Transverse colon (tissue), 3 donors: ENCODE measurements at regions not wholly inside any gene's neighbourhood (a gene's known extent, or its start where the extent isn't known, plus 50 kb on each side); places are given as distances from the start of the nearest gene placed in this dataset.

Experiments
- EP300 ChIP-seq: sonication (generic); formaldehyde crosslinking; IDR thresholded peaks from one replicate; pipeline ENCODE4 v1.6.1; 2017; ENCODE audit warnings: antibody characterized with exemption, low read depth
- POLR2A ChIP-seq: fragments of 450-650 bp; IDR thresholded peaks from one replicate; pipeline ENCODE4 v1.6.1; 2016; ENCODE audit warnings: antibody characterized with exemption, mild to moderate bottlenecking, moderate library complexity
- TF ChIP-seq, protein P1 (sequence below), 5 experiments: fragments of 200-600 bp in 3 of 5; fragments of 450-650 bp in 2 of 5; sonication (generic) in 3 of 5; IDR thresholded peaks; 1 replicate in 2 of 5; 2 replicates in 3 of 5; pipeline ENCODE4 v1.5.1; 2016 to 2017; ENCODE audit warnings: antibody characterized with exemption in 5 of 5, inconsistent platforms in 3 of 5, mild to moderate bottlenecking in 2 of 5, moderate library complexity in 1 of 5

DNA sequence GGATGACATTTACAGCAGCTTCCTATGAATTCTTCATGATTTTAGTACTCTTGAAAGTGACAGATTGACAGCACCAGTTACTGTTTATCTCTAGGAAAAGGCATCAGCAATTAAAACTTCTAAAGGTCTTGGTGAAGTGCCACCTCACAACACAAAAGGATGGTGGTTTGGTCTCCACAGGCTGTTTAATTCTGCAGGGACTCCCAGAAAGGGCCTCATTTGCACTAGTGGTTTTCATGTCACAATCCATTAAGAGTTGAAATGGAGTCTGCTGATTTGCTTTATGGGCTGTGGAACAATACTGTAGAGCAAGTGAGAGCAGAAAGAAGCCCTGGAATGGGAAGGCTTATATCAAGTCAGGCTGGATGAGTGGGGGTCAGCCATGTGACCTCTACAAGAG is 225.3 kb upstream of the KCNMB2 start:
- TF ChIP-seq, protein P1, sequence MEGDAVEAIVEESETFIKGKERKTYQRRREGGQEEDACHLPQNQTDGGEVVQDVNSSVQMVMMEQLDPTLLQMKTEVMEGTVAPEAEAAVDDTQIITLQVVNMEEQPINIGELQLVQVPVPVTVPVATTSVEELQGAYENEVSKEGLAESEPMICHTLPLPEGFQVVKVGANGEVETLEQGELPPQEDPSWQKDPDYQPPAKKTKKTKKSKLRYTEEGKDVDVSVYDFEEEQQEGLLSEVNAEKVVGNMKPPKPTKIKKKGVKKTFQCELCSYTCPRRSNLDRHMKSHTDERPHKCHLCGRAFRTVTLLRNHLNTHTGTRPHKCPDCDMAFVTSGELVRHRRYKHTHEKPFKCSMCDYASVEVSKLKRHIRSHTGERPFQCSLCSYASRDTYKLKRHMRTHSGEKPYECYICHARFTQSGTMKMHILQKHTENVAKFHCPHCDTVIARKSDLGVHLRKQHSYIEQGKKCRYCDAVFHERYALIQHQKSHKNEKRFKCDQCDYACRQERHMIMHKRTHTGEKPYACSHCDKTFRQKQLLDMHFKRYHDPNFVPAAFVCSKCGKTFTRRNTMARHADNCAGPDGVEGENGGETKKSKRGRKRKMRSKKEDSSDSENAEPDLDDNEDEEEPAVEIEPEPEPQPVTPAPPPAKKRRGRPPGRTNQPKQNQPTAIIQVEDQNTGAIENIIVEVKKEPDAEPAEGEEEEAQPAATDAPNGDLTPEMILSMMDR (IDR thresholded peaks at IDR 0.05), result no peak
- TF ChIP-seq POLR2A (no peak), EP300 (no peak)
